Panc1 (cell line): ENCODE measurements at regions not wholly inside any gene's neighbourhood (a gene's known extent, or its start where the extent isn't known, plus 50 kb on each side); places are given as distances from the start of the nearest gene placed in this dataset.

Source experiments
- ATAC-seq: fragments of 200-7000 bp; cut with Tn5 transposase; 2 replicates; pipeline ENCODE4 v1.9.1; 2020; ENCODE audit warnings: mild to moderate bottlenecking, moderate library complexity
- BruUV-seq: library from RNA; stranded (reverse); fragments of 400-500 nt; replicated peaks from 2 replicates; lab custom pipeline; 2021; lab: Mats Ljungman, UMichigan
- CTCF ChIA-PET: fragments of 300-600 bp; sonication (Branson Sonifier 250); formaldehyde crosslinking; loops from one replicate; lab custom pipeline; 2022; ENCODE audit warnings: antibody characterized with exemption; lab: Charles Lee
- POLR2A ChIA-PET: fragments of 300-600 bp; sonication (Branson Sonifier 250); formaldehyde crosslinking; loops from one replicate; lab custom pipeline; 2022; ENCODE audit warnings: antibody characterized with exemption; lab: Charles Lee
- DNase-seq: peaks from one replicate; pipeline ENCODE4 v3.0.0-alpha.2; 2010; ENCODE audit warnings: low read depth, low spot score
- H3K27ac ChIP-seq: 2 replicates; pipeline ENCODE4 v1.5.1; 2011; ENCODE audit warnings: mild to moderate bottlenecking, low read length, inconsistent platforms
- H3K27me3 ChIP-seq: fragments of 200-500 bp; sonication (Bioruptor generic); 2 replicates; pipeline ENCODE4 v1.6.0; 2014; ENCODE audit warnings: low read length, inconsistent platforms; ENCODE audit not compliant: control insufficient read depth, insufficient read depth
- H3K36me3 ChIP-seq: fragments of 200-500 bp; sonication (Bioruptor generic); 2 replicates; pipeline ENCODE4 v1.5.1; 2014; ENCODE audit warnings: inconsistent platforms, mild to moderate bottlenecking, low read length, moderate library complexity; ENCODE audit not compliant: control insufficient read depth, insufficient read depth
- H3K4me1 ChIP-seq: 2 replicates; pipeline ENCODE4 v1.5.1; 2011; ENCODE audit warnings: inconsistent platforms, mild to moderate bottlenecking, low read length, moderate library complexity; ENCODE audit not compliant: control insufficient read depth, insufficient read depth
- H3K4me3 ChIP-seq, 2 experiments: 2 replicates each; pipeline ENCODE4 v1.5.1; 2011 to 2012; ENCODE audit warnings: low read depth in 2 of 2, low read length in 2 of 2, mild to moderate bottlenecking in 2 of 2, inconsistent platforms in 1 of 2, moderate library complexity in 1 of 2
- H3K9me3 ChIP-seq: fragments of 200-500 bp; sonication (Bioruptor generic); 2 replicates; pipeline ENCODE4 v1.5.1; 2014; ENCODE audit warnings: low read depth, mild to moderate bottlenecking, inconsistent platforms, low read length, moderate library complexity; ENCODE audit not compliant: control insufficient read depth, insufficient read depth
- POLR2AphosphoS5 ChIP-seq: IDR thresholded peaks from 2 replicates; pipeline ENCODE4 v1.6.1; 2012; ENCODE audit warnings: mild to moderate bottlenecking, low read depth, low read length, moderate library complexity
- SIN3A ChIP-seq: IDR thresholded peaks from 2 replicates; pipeline ENCODE4 v1.6.1; 2012; ENCODE audit warnings: low read depth, mild to moderate bottlenecking, low read length, moderate library complexity, borderline replicate concordance; ENCODE audit not compliant: insufficient read depth
- TCF7L2 ChIP-seq: IDR thresholded peaks from 2 replicates; pipeline ENCODE4 v1.6.1; 2011; ENCODE audit warnings: mild to moderate bottlenecking, low read depth, low read length, inconsistent platforms
- in situ Hi-C: cut with HindIII; loops from 2 replicates; pipeline ENCODE4 v1.10.0; 2016; ENCODE audit warnings: low sequenced_read_pairs, low pct_unique_long_range_greater_than_20kb
- intact Hi-C: fragments of 100-400 bp; cut with micrococcal nuclease; formaldehyde crosslinking; loops from one replicate; pipeline ENCODE4 v1.10.0; 2022; ENCODE audit not compliant: unreplicated experiment
- TF ChIP-seq, protein P1 (sequence below): fragments of 450-650 bp; IDR thresholded peaks from 2 replicates; pipeline ENCODE4 v1.5.1; 2017; ENCODE audit warnings: mild to moderate bottlenecking
- TF ChIP-seq, protein P2 (sequence below), 2 experiments: IDR thresholded peaks; 2 replicates each; pipeline ENCODE4 v1.6.1; 2011 to 2012; ENCODE audit warnings: low read depth in 2 of 2, control low read depth in 1 of 2, low read length in 1 of 2, mild to moderate bottlenecking in 1 of 2, moderate library complexity in 1 of 2; ENCODE audit not compliant: insufficient read depth in 1 of 2

GRCh38 chr4:24078347-24078962, 188.6 kb upstream of the PPARGC1A start:
- in situ Hi-C loops: no loop called here
- CTCF ChIA-PET: no interaction called here

DNA sequence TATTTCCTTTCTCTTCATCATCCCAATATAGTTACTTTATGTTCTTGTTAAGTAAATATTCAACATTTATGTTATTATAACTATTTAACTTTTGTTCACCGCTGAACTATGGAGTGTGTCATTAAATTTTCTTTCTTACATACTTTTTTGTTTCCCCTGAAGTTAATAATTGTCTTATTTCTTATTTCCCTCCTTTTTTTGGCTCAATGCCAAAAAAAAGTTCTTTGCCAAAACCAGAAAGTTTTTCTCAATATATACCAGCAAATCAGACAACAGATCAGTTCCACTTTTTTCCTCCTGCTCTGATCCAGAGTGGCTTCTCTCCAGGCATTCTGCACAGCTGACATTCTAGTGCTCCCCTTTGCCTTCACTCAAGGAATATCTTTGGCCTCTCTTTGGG, 187.0 kb upstream of the PPARGC1A start:
- no peaks in the 10 kb centered on the region for H3K27me3 ChIP-seq
- ATAC-seq (no peak), DNase-seq (no peak)
- intact Hi-C loops (no loop called here), in situ Hi-C loops (no loop called here)
- ChIA-PET POLR2A (no interaction called here), CTCF (no interaction called here)
- H3K27ac ChIP-seq: no peak overlapping the region
- TF ChIP-seq, protein P1, sequence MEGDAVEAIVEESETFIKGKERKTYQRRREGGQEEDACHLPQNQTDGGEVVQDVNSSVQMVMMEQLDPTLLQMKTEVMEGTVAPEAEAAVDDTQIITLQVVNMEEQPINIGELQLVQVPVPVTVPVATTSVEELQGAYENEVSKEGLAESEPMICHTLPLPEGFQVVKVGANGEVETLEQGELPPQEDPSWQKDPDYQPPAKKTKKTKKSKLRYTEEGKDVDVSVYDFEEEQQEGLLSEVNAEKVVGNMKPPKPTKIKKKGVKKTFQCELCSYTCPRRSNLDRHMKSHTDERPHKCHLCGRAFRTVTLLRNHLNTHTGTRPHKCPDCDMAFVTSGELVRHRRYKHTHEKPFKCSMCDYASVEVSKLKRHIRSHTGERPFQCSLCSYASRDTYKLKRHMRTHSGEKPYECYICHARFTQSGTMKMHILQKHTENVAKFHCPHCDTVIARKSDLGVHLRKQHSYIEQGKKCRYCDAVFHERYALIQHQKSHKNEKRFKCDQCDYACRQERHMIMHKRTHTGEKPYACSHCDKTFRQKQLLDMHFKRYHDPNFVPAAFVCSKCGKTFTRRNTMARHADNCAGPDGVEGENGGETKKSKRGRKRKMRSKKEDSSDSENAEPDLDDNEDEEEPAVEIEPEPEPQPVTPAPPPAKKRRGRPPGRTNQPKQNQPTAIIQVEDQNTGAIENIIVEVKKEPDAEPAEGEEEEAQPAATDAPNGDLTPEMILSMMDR: no peak
- TF ChIP-seq TCF7L2: no peak
- TF ChIP-seq, protein P2, sequence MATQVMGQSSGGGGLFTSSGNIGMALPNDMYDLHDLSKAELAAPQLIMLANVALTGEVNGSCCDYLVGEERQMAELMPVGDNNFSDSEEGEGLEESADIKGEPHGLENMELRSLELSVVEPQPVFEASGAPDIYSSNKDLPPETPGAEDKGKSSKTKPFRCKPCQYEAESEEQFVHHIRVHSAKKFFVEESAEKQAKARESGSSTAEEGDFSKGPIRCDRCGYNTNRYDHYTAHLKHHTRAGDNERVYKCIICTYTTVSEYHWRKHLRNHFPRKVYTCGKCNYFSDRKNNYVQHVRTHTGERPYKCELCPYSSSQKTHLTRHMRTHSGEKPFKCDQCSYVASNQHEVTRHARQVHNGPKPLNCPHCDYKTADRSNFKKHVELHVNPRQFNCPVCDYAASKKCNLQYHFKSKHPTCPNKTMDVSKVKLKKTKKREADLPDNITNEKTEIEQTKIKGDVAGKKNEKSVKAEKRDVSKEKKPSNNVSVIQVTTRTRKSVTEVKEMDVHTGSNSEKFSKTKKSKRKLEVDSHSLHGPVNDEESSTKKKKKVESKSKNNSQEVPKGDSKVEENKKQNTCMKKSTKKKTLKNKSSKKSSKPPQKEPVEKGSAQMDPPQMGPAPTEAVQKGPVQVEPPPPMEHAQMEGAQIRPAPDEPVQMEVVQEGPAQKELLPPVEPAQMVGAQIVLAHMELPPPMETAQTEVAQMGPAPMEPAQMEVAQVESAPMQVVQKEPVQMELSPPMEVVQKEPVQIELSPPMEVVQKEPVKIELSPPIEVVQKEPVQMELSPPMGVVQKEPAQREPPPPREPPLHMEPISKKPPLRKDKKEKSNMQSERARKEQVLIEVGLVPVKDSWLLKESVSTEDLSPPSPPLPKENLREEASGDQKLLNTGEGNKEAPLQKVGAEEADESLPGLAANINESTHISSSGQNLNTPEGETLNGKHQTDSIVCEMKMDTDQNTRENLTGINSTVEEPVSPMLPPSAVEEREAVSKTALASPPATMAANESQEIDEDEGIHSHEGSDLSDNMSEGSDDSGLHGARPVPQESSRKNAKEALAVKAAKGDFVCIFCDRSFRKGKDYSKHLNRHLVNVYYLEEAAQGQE (IDR thresholded peaks at IDR 0.05; ENCODE audit: insufficient read depth in 1 of 2, low read depth in 2 of 2, low read length in 1 of 2): no peak
- TF ChIP-seq POLR2AphosphoS5: no peak
- no peak for TF ChIP-seq SIN3A
- no peak overlapping the region for H3K4me3 ChIP-seq
- no peaks in the 10 kb centered on the region for H3K36me3 ChIP-seq
- H3K9me3 ChIP-seq: no peaks in the 10 kb centered on the region
- H3K4me1 ChIP-seq: no peaks in the 10 kb centered on the region
- BruUV-seq: no TSS peak

More at GRCh38 chr4:24078347-24078962, 188.6 kb upstream of the PPARGC1A start:
- Histone ChIP-seq H3K4me3 (no peak overlapping the region), H3K36me3 (no peaks in the 10 kb centered on the region), H3K27me3 (no peaks in the 10 kb centered on the region), H3K4me1 (no peaks in the 10 kb centered on the region), H3K9me3 (no peaks in the 10 kb centered on the region), H3K27ac (no peak overlapping the region)
- POLR2A ChIA-PET: no interaction called here
- DNase-seq (no peak), ATAC-seq (no peak)
- BruUV-seq: no TSS peak
- intact Hi-C loops: no loop called here
- TF ChIP-seq, protein P1: no peak
- TF ChIP-seq, protein P2 (IDR thresholded peaks at IDR 0.05; ENCODE audit: insufficient read depth in 1 of 2, low read depth in 2 of 2, low read length in 1 of 2): no peak
- TF ChIP-seq POLR2AphosphoS5 (no peak), SIN3A (no peak), TCF7L2 (no peak)
